Neural progenitor cell (in vitro differentiated cells): ENCODE measurements at regions not wholly inside any gene's neighbourhood (a gene's known extent, or its start where the extent isn't known, plus 50 kb on each side); places are given as distances from the start of the nearest gene placed in this dataset.

Source experiments
- DNase-seq: peaks from one replicate; pipeline ENCODE4 v3.0.0-alpha.2; 2016; ENCODE audit warnings: low spot score
- H2AFZ ChIP-seq: fragments of 200-600 bp; sonication (generic); replicated peaks from 2 replicates; pipeline ENCODE4 v1.6.1; 2016; ENCODE audit warnings: antibody characterized with exemption
- H3F3A ChIP-seq: fragments of 200-600 bp; sonication (generic); 2 replicates; pipeline ENCODE4 v1.6.1; 2016; ENCODE audit warnings: antibody characterized with exemption, low read depth
- H3K27ac ChIP-seq: fragments of 200-600 bp; sonication (generic); 2 replicates; pipeline ENCODE4 v1.5.1; 2016; ENCODE audit warnings: mild to moderate bottlenecking
- H3K27me3 ChIP-seq: fragments of 200-600 bp; sonication (generic); 2 replicates; pipeline ENCODE4 v1.6.1; 2016; ENCODE audit warnings: mild to moderate bottlenecking, moderate library complexity
- H3K36me3 ChIP-seq: fragments of 200-600 bp; sonication (generic); 2 replicates; pipeline ENCODE4 v1.5.1; 2016
- H3K4me1 ChIP-seq: fragments of 200-600 bp; sonication (generic); 2 replicates; pipeline ENCODE4 v1.6.1; 2016; ENCODE audit warnings: mixed run types
- H3K4me2 ChIP-seq: fragments of 200-600 bp; sonication (generic); 2 replicates; pipeline ENCODE4 v1.6.1; 2016
- H3K4me3 ChIP-seq: fragments of 200-600 bp; sonication (generic); 2 replicates; pipeline ENCODE4 v1.5.1; 2016
- H3K79me2 ChIP-seq: fragments of 200-600 bp; sonication (generic); 2 replicates; pipeline ENCODE4 v1.6.1; 2016; ENCODE audit warnings: low read depth
- H3K9ac ChIP-seq: fragments of 200-600 bp; sonication (generic); 2 replicates; pipeline ENCODE4 v1.6.1; 2016
- H3K9me3 ChIP-seq: fragments of 200-600 bp; sonication (generic); 2 replicates; pipeline ENCODE4 v1.5.1; 2016; ENCODE audit warnings: low read depth
- H4K20me1 ChIP-seq: fragments of 200-600 bp; sonication (generic); 2 replicates; pipeline ENCODE4 v1.6.1; 2016; ENCODE audit warnings: low read depth
- H3K27ac Mint-ChIP-seq: 3 replicates; pipeline ENCODE4 v1.8.0; 2021; ENCODE audit warnings: mixed read lengths
- H3K27me3 Mint-ChIP-seq: 2 replicates; pipeline ENCODE4 v1.8.0; 2022; ENCODE audit warnings: low read depth, mild to moderate bottlenecking, inconsistent platforms, moderate library complexity, mixed read lengths; ENCODE audit not compliant: insufficient read depth
- H3K36me3 Mint-ChIP-seq: 3 replicates; pipeline ENCODE4 v1.8.0; 2021; ENCODE audit warnings: mixed read lengths
- H3K4me1 Mint-ChIP-seq: 3 replicates; pipeline ENCODE4 v1.8.0; 2021; ENCODE audit warnings: mixed read lengths
- H3K4me3 Mint-ChIP-seq: 3 replicates; pipeline ENCODE4 v1.8.0; 2021; ENCODE audit warnings: mild to moderate bottlenecking, moderate library complexity, mixed read lengths
- H3K9me3 Mint-ChIP-seq: 3 replicates; pipeline ENCODE4 v1.8.0; 2020; ENCODE audit warnings: mixed read lengths
- CTCF ChIP-seq: fragments of 200-600 bp; sonication (generic); IDR thresholded peaks from 2 replicates; pipeline ENCODE4 v1.5.1; 2017; ENCODE audit warnings: antibody characterized with exemption, mild to moderate bottlenecking
- EZH2 ChIP-seq: fragments of 200-600 bp; sonication (generic); IDR thresholded peaks from 2 replicates; pipeline ENCODE4 v1.6.1; 2017; ENCODE audit warnings: antibody characterized with exemption, mild to moderate bottlenecking, moderate library complexity
- EZH2phosphoT487 ChIP-seq: fragments of 200-600 bp; sonication (generic); IDR thresholded peaks from 2 replicates; pipeline ENCODE4 v1.6.1; 2017; ENCODE audit warnings: antibody characterized with exemption

GRCh38 chr12:19880076-19880475 lies 440.8 kb downstream of the AEBP2 start:
- H3K27ac Mint-ChIP-seq, result no peak overlapping the region
- no peaks in the 10 kb centered on the region for H3K27me3 Mint-ChIP-seq
- TF ChIP-seq EZH2phosphoT487 (no peak), CTCF (no peak), EZH2 (no peak)
- Histone ChIP-seq H3K36me3 (no peaks in the 10 kb centered on the region), H3K9ac (no peak overlapping the region), H2AFZ (no peak overlapping the region), H3K79me2 (no peaks in the 10 kb centered on the region), H3K4me1 (no peaks in the 10 kb centered on the region), H3K27me3 (no peaks in the 10 kb centered on the region), H3K4me2 (no peak overlapping the region), H3K27ac (no peak overlapping the region), H3F3A (no peaks in the 10 kb centered on the region), H4K20me1 (no peaks in the 10 kb centered on the region), H3K9me3 (no peaks in the 10 kb centered on the region), H3K4me3 (no peak overlapping the region)
- no peaks in the 10 kb centered on the region for H3K4me1 Mint-ChIP-seq
- H3K36me3 Mint-ChIP-seq, result no peaks in the 10 kb centered on the region
- no peak for DNase-seq
- peaks cover 6% of the 10 kb centered on the region for H3K9me3 Mint-ChIP-seq
- no peak overlapping the region for H3K4me3 Mint-ChIP-seq

- Mint-ChIP-seq H3K4me3 (no peak overlapping the region), H3K27me3 (no peaks in the 10 kb centered on the region), H3K9me3 (peaks cover 6% of the 10 kb centered on the region), H3K27ac (no peak overlapping the region), H3K36me3 (no peaks in the 10 kb centered on the region), H3K4me1 (peaks cover 4% of the 10 kb centered on the region)
- no peaks in the 10 kb centered on the region for H3K27me3 ChIP-seq
- H3K4me3 ChIP-seq, result no peak overlapping the region
- TF ChIP-seq CTCF (no peak), EZH2phosphoT487 (no peak), EZH2 (no peak)
- no peak overlapping the region for H3K4me2 ChIP-seq
- no peaks in the 10 kb centered on the region for H3F3A ChIP-seq
- no peak overlapping the region for H2AFZ ChIP-seq
- no peak overlapping the region for H3K27ac ChIP-seq
- H3K9ac ChIP-seq, result no peak overlapping the region
- H3K36me3 ChIP-seq, result no peaks in the 10 kb centered on the region
- H3K79me2 ChIP-seq, result no peaks in the 10 kb centered on the region
- no peaks in the 10 kb centered on the region for H4K20me1 ChIP-seq
- no peak for DNase-seq
- H3K9me3 ChIP-seq, result no peaks in the 10 kb centered on the region
- no peaks in the 10 kb centered on the region for H3K4me1 ChIP-seq
Observed at GRCh38 chr12:19880721-19881120, 441.4 kb downstream of the AEBP2 start.

- H3K27me3 Mint-ChIP-seq, result no peaks in the 10 kb centered on the region
- peaks cover 13% of the 10 kb centered on the region for H3K4me1 Mint-ChIP-seq
- no peak for DNase-seq
Observed at GRCh38 chr12:19882346-19882745, 443.1 kb downstream of the AEBP2 start.

More at GRCh38 chr12:19882346-19882745, 443.1 kb downstream of the AEBP2 start:
- Histone ChIP-seq H3K27me3 (no peaks in the 10 kb centered on the region), H3F3A (no peaks in the 10 kb centered on the region), H3K27ac (no peak overlapping the region), H3K36me3 (no peaks in the 10 kb centered on the region), H3K4me2 (no peak overlapping the region), H4K20me1 (no peaks in the 10 kb centered on the region), H3K9ac (no peak overlapping the region), H3K4me3 (no peak overlapping the region), H2AFZ (no peak overlapping the region), H3K4me1 (no peaks in the 10 kb centered on the region), H3K79me2 (no peaks in the 10 kb centered on the region), H3K9me3 (no peaks in the 10 kb centered on the region)
- Mint-ChIP-seq H3K27ac (no peak overlapping the region), H3K4me3 (no peak overlapping the region), H3K9me3 (peaks cover 6% of the 10 kb centered on the region), H3K36me3 (peaks cover 3% of the 10 kb centered on the region)
- no peak for TF ChIP-seq EZH2phosphoT487
- no peak for TF ChIP-seq EZH2
- no peak for TF ChIP-seq CTCF
